SU-DHL-6 (cell line): ENCODE measurements at regions not wholly inside any gene's neighbourhood (a gene's known extent, or its start where the extent isn't known, plus 50 kb on each side); places are given as distances from the start of the nearest gene placed in this dataset.

Experiments used
- EZH2phosphoT487 ChIP-seq: fragments of 200-600 bp; sonication (generic), shearing (Covaris generic); conservative IDR thresholded peaks from 2 replicates; pipeline ENCODE4 v1.6.1; 2018; ENCODE audit warnings: mild to moderate bottlenecking, antibody characterized with exemption, low read length, moderate library complexity, mixed read lengths
- TF ChIP-seq, protein P1 (sequence below): fragments of 200-600 bp; sonication (generic); IDR thresholded peaks from one replicate; pipeline ENCODE4 v1.5.1; 2017; ENCODE audit warnings: antibody characterized with exemption, mild to moderate bottlenecking, low read length, moderate library complexity; ENCODE audit not compliant: insufficient read depth, poor library complexity, severe bottlenecking

DNA sequence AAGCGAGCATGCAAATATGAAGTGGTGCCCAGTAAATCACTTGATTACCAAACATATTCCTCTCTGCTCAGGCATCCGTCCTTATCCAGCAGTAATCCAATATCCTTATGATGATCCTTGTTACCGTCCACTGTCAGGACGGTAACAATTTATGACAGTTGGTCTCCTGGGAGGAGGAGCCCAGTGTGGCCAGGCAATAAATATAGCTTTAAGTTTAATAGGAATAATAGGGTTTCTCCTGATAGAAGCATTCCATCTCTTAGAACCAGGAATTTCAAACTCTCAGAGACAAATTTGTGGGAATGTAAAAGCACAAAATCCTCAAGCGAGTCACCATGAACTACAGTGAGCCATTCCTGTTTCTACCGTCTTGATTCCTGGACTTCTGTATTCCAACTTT is 171.2 kb upstream of the IL15 start:
- TF ChIP-seq, protein P1, sequence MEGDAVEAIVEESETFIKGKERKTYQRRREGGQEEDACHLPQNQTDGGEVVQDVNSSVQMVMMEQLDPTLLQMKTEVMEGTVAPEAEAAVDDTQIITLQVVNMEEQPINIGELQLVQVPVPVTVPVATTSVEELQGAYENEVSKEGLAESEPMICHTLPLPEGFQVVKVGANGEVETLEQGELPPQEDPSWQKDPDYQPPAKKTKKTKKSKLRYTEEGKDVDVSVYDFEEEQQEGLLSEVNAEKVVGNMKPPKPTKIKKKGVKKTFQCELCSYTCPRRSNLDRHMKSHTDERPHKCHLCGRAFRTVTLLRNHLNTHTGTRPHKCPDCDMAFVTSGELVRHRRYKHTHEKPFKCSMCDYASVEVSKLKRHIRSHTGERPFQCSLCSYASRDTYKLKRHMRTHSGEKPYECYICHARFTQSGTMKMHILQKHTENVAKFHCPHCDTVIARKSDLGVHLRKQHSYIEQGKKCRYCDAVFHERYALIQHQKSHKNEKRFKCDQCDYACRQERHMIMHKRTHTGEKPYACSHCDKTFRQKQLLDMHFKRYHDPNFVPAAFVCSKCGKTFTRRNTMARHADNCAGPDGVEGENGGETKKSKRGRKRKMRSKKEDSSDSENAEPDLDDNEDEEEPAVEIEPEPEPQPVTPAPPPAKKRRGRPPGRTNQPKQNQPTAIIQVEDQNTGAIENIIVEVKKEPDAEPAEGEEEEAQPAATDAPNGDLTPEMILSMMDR, result no peak
- TF ChIP-seq EZH2phosphoT487, result no peak
